Thymus (tissue), 11 donors: ENCODE measurements at regions not wholly inside any gene's neighbourhood (a gene's known extent, or its start where the extent isn't known, plus 50 kb on each side); places are given as distances from the start of the nearest gene placed in this dataset.

Experiments
- DNase-seq, 9 donors: peaks; one replicate each; pipeline ENCODE4 v3.0.0-alpha.2; 2013; ENCODE audit warnings: low spot score in 9 of 9, low read depth in 6 of 9, missing footprints in 1 of 9
- H3K27ac ChIP-seq, 2 donors: one replicate each; pipeline ENCODE4 v1.5.1; 2013; ENCODE audit warnings: control low read depth in 1 of 2, low read depth in 1 of 2, low read length in 1 of 2, mild to moderate bottlenecking in 1 of 2, moderate library complexity in 1 of 2
- H3K27me3 ChIP-seq, 2 donors: one replicate each; pipeline ENCODE4 v1.5.1; 2013; ENCODE audit warnings: low read length in 1 of 2; ENCODE audit not compliant: control insufficient read depth in 2 of 2, insufficient read depth in 1 of 2
- H3K36me3 ChIP-seq, 2 donors: one replicate each; pipeline ENCODE4 v1.5.1; 2013; ENCODE audit warnings: low read length in 1 of 2, mild to moderate bottlenecking in 1 of 2, moderate library complexity in 1 of 2; ENCODE audit not compliant: control insufficient read depth in 2 of 2, insufficient read depth in 2 of 2
- H3K4me1 ChIP-seq, 2 donors: one replicate each; pipeline ENCODE4 v1.5.1; 2013; ENCODE audit warnings: low read length in 2 of 2; ENCODE audit not compliant: control insufficient read depth in 2 of 2, insufficient read depth in 2 of 2
- H3K4me3 ChIP-seq, 2 donors: one replicate each; pipeline ENCODE4 v1.5.1; 2013; ENCODE audit warnings: low read length in 2 of 2, control low read depth in 1 of 2, mild to moderate bottlenecking in 1 of 2
- H3K9me3 ChIP-seq, 2 donors: one replicate each; pipeline ENCODE4 v1.5.1; 2013; ENCODE audit warnings: low read length in 1 of 2, mild to moderate bottlenecking in 1 of 2; ENCODE audit not compliant: control insufficient read depth in 2 of 2, insufficient read depth in 1 of 2
- WGBS: extraction: QIAGEN DNeasy Blood & Tissue Kit; methylation state at CpG from one replicate; pipeline ENCODE4 v1.1.7; 2013; 5-methylcytosine and 5-hydroxymethylcytosine counted together
- donor health status: healthy.

- Histone ChIP-seq H3K4me1 (peaks cover 0 to 5% of the 10 kb centered on the region in 2 donors), H3K4me3 (no peak overlapping the region)
- WGBS = 95% methylated on average over 2 of the region's 2 CpGs
Measured at GRCh38 chr12:89023936-89024335, 328.4 kb downstream of the DUSP6 start.

GRCh38 chr12:89020689-89021088, 331.6 kb downstream of the DUSP6 start:
- Histone ChIP-seq H3K36me3 (no peaks in the 10 kb centered on the region), H3K27ac (no peak overlapping the region), H3K4me1 (peaks cover 0 to 5% of the 10 kb centered on the region in 2 donors), H3K9me3 (no peaks in the 10 kb centered on the region), H3K27me3 (no peaks in the 10 kb centered on the region), H3K4me3 (no peak overlapping the region)
- DNase-seq = no peak
- over 99% methylated on average over 6 of the region's 6 CpGs for WGBS

More at GRCh38 chr12:89023936-89024335, 328.4 kb downstream of the DUSP6 start:
- no peaks in the 10 kb centered on the region for H3K27me3 ChIP-seq
- DNase-seq = no peak
- no peaks in the 10 kb centered on the region for H3K9me3 ChIP-seq
- H3K36me3 ChIP-seq = no peaks in the 10 kb centered on the region
- no peak overlapping the region for H3K27ac ChIP-seq

- H3K9me3 ChIP-seq = no peaks in the 10 kb centered on the region
- no peak for DNase-seq
- H3K27ac ChIP-seq = no peak overlapping the region
- H3K27me3 ChIP-seq = no peaks in the 10 kb centered on the region
- H3K4me3 ChIP-seq = no peak overlapping the region
- H3K36me3 ChIP-seq = no peaks in the 10 kb centered on the region
- peaks cover 0 to 5% of the 10 kb centered on the region in 2 donors for H3K4me1 ChIP-seq
Measured at GRCh38 chr12:89020121-89020480, 332.2 kb downstream of the DUSP6 start.

GRCh38 chr12:89019439-89020120, 332.7 kb downstream of the DUSP6 start:
- H3K36me3 ChIP-seq = no peaks in the 10 kb centered on the region
- DNase-seq = peak; percentile 49 to 90 (median 71)
- peaks cover 0 to 5% of the 10 kb centered on the region in 2 donors for H3K4me1 ChIP-seq
- no peak overlapping the region for H3K4me3 ChIP-seq
- no peaks in the 10 kb centered on the region for H3K9me3 ChIP-seq
- no peaks in the 10 kb centered on the region for H3K27me3 ChIP-seq
- 11% methylated on average over 14 of the region's 14 CpGs for whole genome bisulfite sequencing
- H3K27ac ChIP-seq = no peak overlapping the region

- Histone ChIP-seq H3K4me1 (peaks cover 0 to 5% of the 10 kb centered on the region in 2 donors), H3K9me3 (no peaks in the 10 kb centered on the region), H3K36me3 (no peaks in the 10 kb centered on the region), H3K27ac (no peak overlapping the region), H3K27me3 (no peaks in the 10 kb centered on the region), H3K4me3 (no peak overlapping the region)
- 24% methylated on average over 21 of the region's 21 CpGs for WGBS
- peak; percentile 26 to 80 (median 64) for DNase-seq
Measured at GRCh38 chr12:89016970-89017778, 335.1 kb downstream of the DUSP6 start.

- no peak overlapping the region for H3K4me3 ChIP-seq
- peaks cover 0 to 5% of the 10 kb centered on the region in 2 donors for H3K4me1 ChIP-seq
- 92% methylated on average over 1 of the region's 1 CpG for WGBS
- H3K27ac ChIP-seq = no peak overlapping the region
- no peaks in the 10 kb centered on the region for H3K36me3 ChIP-seq
- H3K9me3 ChIP-seq = no peaks in the 10 kb centered on the region
- no peaks in the 10 kb centered on the region for H3K27me3 ChIP-seq
- DNase-seq = no peak
Measured at GRCh38 chr12:89015419-89015818, 336.9 kb downstream of the DUSP6 start.

GRCh38 chr12:88998421-88998820, 353.9 kb downstream of the DUSP6 start:
- H3K4me1 ChIP-seq = no peaks in the 10 kb centered on the region
- no peak overlapping the region for H3K27ac ChIP-seq
- no peaks in the 10 kb centered on the region for H3K9me3 ChIP-seq
- 75% methylated on average over 2 of the region's 2 CpGs for WGBS
- H3K4me3 ChIP-seq = no peak overlapping the region
- H3K27me3 ChIP-seq = no peaks in the 10 kb centered on the region
- DNase-seq = no peak
- H3K36me3 ChIP-seq = no peaks in the 10 kb centered on the region

GRCh38 chr12:88996200-88996788, 356.0 kb downstream of the DUSP6 start:
- Histone ChIP-seq H3K4me3 (no peak overlapping the region), H3K36me3 (no peaks in the 10 kb centered on the region), H3K27me3 (no peaks in the 10 kb centered on the region), H3K9me3 (no peaks in the 10 kb centered on the region), H3K4me1 (no peaks in the 10 kb centered on the region), H3K27ac (no peak overlapping the region)
- WGBS = 96% methylated on average over 2 of the region's 2 CpGs
- DNase-seq = no peak

GRCh38 chr12:88994971-88995370, 357.3 kb downstream of the DUSP6 start:
- H3K27ac ChIP-seq = no peak overlapping the region
- H3K4me1 ChIP-seq = no peaks in the 10 kb centered on the region
- 89% methylated on average over 1 of the region's 1 CpG for WGBS
- H3K9me3 ChIP-seq = no peaks in the 10 kb centered on the region
- no peak overlapping the region for H3K4me3 ChIP-seq
- H3K36me3 ChIP-seq = no peaks in the 10 kb centered on the region
- DNase-seq = no peak
- H3K27me3 ChIP-seq = no peaks in the 10 kb centered on the region
